ENCODE measurements at regions not wholly inside any gene's neighbourhood (a gene's known extent, or its start where the extent isn't known, plus 50 kb on each side); places are given as distances from the start of the nearest gene placed in this dataset.

DNA sequence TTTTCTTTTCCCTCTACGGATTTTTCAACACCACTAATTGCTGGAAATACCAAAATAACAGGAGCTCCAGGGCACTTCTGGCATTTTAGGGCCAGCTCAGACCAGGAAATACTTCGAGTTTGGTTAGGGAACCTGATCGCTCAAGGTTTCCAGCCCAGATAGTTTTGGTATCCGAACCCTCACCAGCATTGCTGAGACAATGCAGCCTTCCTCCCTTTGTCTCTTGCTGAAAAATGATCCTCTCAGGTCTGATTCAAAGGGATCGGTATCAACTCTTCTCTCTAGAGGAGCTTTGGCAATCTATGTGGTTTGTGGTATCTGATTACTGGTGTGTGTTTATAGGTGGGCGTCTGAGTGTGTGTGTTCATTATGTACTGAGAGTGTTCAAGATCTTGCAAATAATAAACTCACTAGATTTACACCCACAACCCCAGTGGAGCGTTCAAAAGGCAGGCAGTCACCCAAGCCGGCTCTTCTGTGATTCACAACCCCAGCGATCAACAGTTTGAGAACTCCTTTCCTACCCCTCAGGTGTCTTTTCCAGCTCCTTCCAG is 122.8 kb upstream of the EGFLAM start:
- TF ChIP-seq, protein P1, sequence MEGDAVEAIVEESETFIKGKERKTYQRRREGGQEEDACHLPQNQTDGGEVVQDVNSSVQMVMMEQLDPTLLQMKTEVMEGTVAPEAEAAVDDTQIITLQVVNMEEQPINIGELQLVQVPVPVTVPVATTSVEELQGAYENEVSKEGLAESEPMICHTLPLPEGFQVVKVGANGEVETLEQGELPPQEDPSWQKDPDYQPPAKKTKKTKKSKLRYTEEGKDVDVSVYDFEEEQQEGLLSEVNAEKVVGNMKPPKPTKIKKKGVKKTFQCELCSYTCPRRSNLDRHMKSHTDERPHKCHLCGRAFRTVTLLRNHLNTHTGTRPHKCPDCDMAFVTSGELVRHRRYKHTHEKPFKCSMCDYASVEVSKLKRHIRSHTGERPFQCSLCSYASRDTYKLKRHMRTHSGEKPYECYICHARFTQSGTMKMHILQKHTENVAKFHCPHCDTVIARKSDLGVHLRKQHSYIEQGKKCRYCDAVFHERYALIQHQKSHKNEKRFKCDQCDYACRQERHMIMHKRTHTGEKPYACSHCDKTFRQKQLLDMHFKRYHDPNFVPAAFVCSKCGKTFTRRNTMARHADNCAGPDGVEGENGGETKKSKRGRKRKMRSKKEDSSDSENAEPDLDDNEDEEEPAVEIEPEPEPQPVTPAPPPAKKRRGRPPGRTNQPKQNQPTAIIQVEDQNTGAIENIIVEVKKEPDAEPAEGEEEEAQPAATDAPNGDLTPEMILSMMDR (IDR thresholded peaks at IDR 0.05) = no peak
- no peak for TF ChIP-seq POLR2A (IDR thresholded peaks at IDR 0.05)

Data from breast epithelium (tissue), 3 donors.